Esophagus mucosa (tissue), 1 donor: ENCODE measurements at regions not wholly inside any gene's neighbourhood (a gene's known extent, or its start where the extent isn't known, plus 50 kb on each side); places are given as distances from the start of the nearest gene placed in this dataset.

Experiments used
- ATAC-seq: fragments of 200-7000 bp; cut with Tn5 transposase; one replicate; pipeline ENCODE4 v1.9.1; 2020
- donor health status: DM: yes; HTN: yes; CAD: no.

- ATAC-seq: no peak
Observed at GRCh38 chr6:47360388-47360787, 50.7 kb upstream of the TNFRSF21 start.

GRCh38 chr6:47362857-47363461 is 53.3 kb upstream of the TNFRSF21 start:
- no peak for ATAC-seq

- ATAC-seq: no peak
Observed at GRCh38 chr6:47363736-47364135, 54.0 kb upstream of the TNFRSF21 start.

GRCh38 chr6:47366335-47366890 is 56.7 kb upstream of the TNFRSF21 start:
- no peak for ATAC-seq

GRCh38 chr6:47371139-47371869 is 61.6 kb upstream of the TNFRSF21 start:
- no peak for ATAC-seq

- no peak for ATAC-seq
Observed at GRCh38 chr6:47371870-47372255, 62.2 kb upstream of the TNFRSF21 start.

- no peak for ATAC-seq
Observed at GRCh38 chr6:47372318-47372717, 62.6 kb upstream of the TNFRSF21 start.

- no peak for ATAC-seq
Observed at GRCh38 chr6:47375426-47375825, 65.7 kb upstream of the TNFRSF21 start.

GRCh38 chr6:47376930-47377329 is 67.2 kb upstream of the TNFRSF21 start:
- no peak for ATAC-seq

- ATAC-seq: no peak
Observed at GRCh38 chr6:47377971-47378370, 68.3 kb upstream of the TNFRSF21 start.

GRCh38 chr6:47379328-47379727 is 69.6 kb upstream of the TNFRSF21 start:
- ATAC-seq: no peak

- ATAC-seq: no peak
Observed at GRCh38 chr6:47380251-47380650, 70.5 kb upstream of the TNFRSF21 start.

- ATAC-seq: no peak
Observed at GRCh38 chr6:47381036-47381435, 71.3 kb upstream of the TNFRSF21 start.

GRCh38 chr6:47383360-47383759 is 73.7 kb upstream of the TNFRSF21 start:
- ATAC-seq: no peak

GRCh38 chr6:47391675-47392074 is 82.0 kb upstream of the TNFRSF21 start:
- no peak for ATAC-seq

- ATAC-seq: no peak
Observed at GRCh38 chr6:47392251-47392650, 82.5 kb upstream of the TNFRSF21 start.

GRCh38 chr6:47396401-47397069 is 81.1 kb upstream of the CD2AP start:
- no peak for ATAC-seq

GRCh38 chr6:47400581-47400980 is 77.0 kb upstream of the CD2AP start:
- peak; percentile 77 for ATAC-seq

- no peak for ATAC-seq
Observed at GRCh38 chr6:47402081-47402480, 75.5 kb upstream of the CD2AP start.

GRCh38 chr6:47403056-47403455 is 74.5 kb upstream of the CD2AP start:
- ATAC-seq: no peak

- ATAC-seq: no peak
Observed at GRCh38 chr6:47403801-47404200, 73.8 kb upstream of the CD2AP start.

- no peak for ATAC-seq
Observed at GRCh38 chr6:47404435-47404834, 73.2 kb upstream of the CD2AP start.

GRCh38 chr6:47405273-47405672 is 72.3 kb upstream of the CD2AP start:
- no peak for ATAC-seq
